ENCODE measurements at regions not wholly inside any gene's neighbourhood (a gene's known extent, or its start where the extent isn't known, plus 50 kb on each side); places are given as distances from the start of the nearest gene placed in this dataset.

- TF ChIP-seq CTCF (IDR thresholded peaks at IDR 0.05; ENCODE audit: low read depth, low read length, poor library complexity, severe bottlenecking) (no peak), EZH2phosphoT487 (IDR thresholded peaks at IDR 0.05; ENCODE audit: borderline replicate concordance, low read length) (no peak)
Observed at GRCh38 chr13:74794582-74794981, 660.4 kb upstream of the KLF12 start.
